ENCODE measurements at regions not wholly inside any gene's neighbourhood (a gene's known extent, or its start where the extent isn't known, plus 50 kb on each side); places are given as distances from the start of the nearest gene placed in this dataset.
"Not testable (repeated sequence)": the region's sequence is repeated elsewhere in the genome, so short reads cannot be mapped to it uniquely, and the experiment has no call there.

DNA sequence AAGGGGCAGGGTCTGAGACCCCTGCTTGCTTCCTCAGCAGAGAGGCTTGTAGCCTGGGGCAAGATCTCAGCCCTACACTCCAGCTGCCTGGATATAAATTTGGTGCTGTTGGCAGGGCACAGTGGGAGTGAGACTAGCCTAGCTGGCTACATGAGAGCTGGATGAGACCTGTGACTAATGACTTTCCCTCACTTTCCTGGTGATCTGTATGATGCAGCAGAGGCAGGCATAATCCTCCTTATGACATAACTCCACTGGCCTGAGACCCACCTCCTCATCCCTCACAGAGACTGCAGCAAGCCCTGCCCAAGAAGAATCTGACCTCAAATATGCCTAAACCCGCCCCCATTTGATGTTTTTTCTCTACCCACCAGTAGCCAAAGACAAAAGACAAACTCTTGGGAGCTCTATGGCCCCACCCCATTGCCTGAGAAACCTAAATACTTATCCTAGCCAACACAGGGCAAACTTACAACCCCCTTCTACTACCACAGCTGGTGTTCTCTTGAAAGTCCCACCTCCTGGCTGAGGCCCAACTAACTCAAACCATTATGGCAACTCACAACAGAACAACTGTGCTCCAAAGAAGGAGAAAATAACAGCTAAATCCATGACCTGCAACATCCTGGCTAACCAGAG, 102.7 kb downstream of the NR4A2 start (continued):
- TF ChIP-seq GTF2F1 (IDR thresholded peaks at IDR 0.05; ENCODE audit: borderline replicate concordance, low read depth, low read length) (no peak), FOSL1 (IDR thresholded peaks at IDR 0.05; ENCODE audit: insufficient read depth, low read depth, low read length) (no peak), RNF2 (IDR thresholded peaks at IDR 0.05; ENCODE audit: borderline replicate concordance, low read depth, low read length, missing control alignments, poor library complexity, severe bottlenecking) (no peak)

GRCh38 chr2:156223328-156223727, 109.2 kb downstream of the NR4A2 start:
- H2BK5ac ChIP-seq (ENCODE audit: low read depth, low read length); H4K91ac ChIP-seq (replicated peaks; ENCODE audit: insufficient read length, low read length); H2AK5ac ChIP-seq (ENCODE audit: low read depth, low read length); H2AFZ ChIP-seq (ENCODE audit: low read length); H3K27ac ChIP-seq (ENCODE audit: low read depth, low read length); H3K4me1 ChIP-seq (replicated peaks in 1 of 4; ENCODE audit: control insufficient read depth in 3 of 4, insufficient read depth in 4 of 4, low read length in 3 of 4); H3K4me3 ChIP-seq (ENCODE audit: extremely low read depth in 1 of 4, insufficient read depth in 2 of 4, low read depth in 3 of 4, low read length in 4 of 4); H3K23ac ChIP-seq (ENCODE audit: insufficient read length); H2BK120ac ChIP-seq (replicated peaks; ENCODE audit: low read depth, low read length); H3K79me1 ChIP-seq (ENCODE audit: low read depth, low read length); FAIRE-seq; DNase-seq (ENCODE audit: low read depth in 1 of 2, low spot score in 2 of 2); H3K36me3 ChIP-seq (ENCODE audit: control insufficient read depth in 2 of 4, insufficient read depth in 4 of 4, low read length in 3 of 4); H4K8ac ChIP-seq (ENCODE audit: extremely low read depth, insufficient read depth, low read length); H3K79me2 ChIP-seq (ENCODE audit: control insufficient read depth in 1 of 2, insufficient read depth in 2 of 2, low read length in 2 of 2); H3K27me3 ChIP-seq (replicated peaks in 1 of 4; ENCODE audit: control insufficient read depth in 3 of 4, extremely low read depth in 1 of 4, insufficient read depth in 3 of 4, low read length in 3 of 4); H3K23me2 ChIP-seq (ENCODE audit: low read depth, low read length); CTCF ChIA-PET (ENCODE audit: partially characterized antibody); POLR2A ChIA-PET (ENCODE audit: partially characterized antibody); H3K18ac ChIP-seq (ENCODE audit: extremely low read depth, low read length); H2BK20ac ChIP-seq (ENCODE audit: low read length); H3K4ac ChIP-seq (replicated peaks; ENCODE audit: insufficient read length, low read depth, low read length); H3K9me3 ChIP-seq (ENCODE audit: insufficient read depth in 2 of 2, low read depth in 1 of 2, low read length in 1 of 2); H2BK15ac ChIP-seq (ENCODE audit: low read length); H4K20me1 ChIP-seq (replicated peaks in 1 of 2; ENCODE audit: control insufficient read depth in 1 of 2, insufficient read depth in 2 of 2, low read length in 2 of 2); H4K5ac ChIP-seq (ENCODE audit: insufficient read length, low read depth, low read length); H3K4me2 ChIP-seq (ENCODE audit: insufficient read depth in 1 of 2, low read depth in 2 of 2, low read length in 2 of 2); H2BK12ac ChIP-seq (ENCODE audit: low read depth, low read length); H3K9ac ChIP-seq (replicated peaks in 1 of 4; ENCODE audit: extremely low read depth in 1 of 4, low read depth in 3 of 4, low read length in 3 of 4); H3K56ac ChIP-seq (replicated peaks; ENCODE audit: insufficient read length, low read depth, low read length); H3K14ac ChIP-seq (ENCODE audit: insufficient read length): not testable (repeated sequence)
- WGBS, 2 experiments (ENCODE audit: extremely low coverage in 1 of 2, insufficient coverage in 1 of 2, insufficient read length in 1 of 2, insufficient replicate concordance in 2 of 2, low coverage in 1 of 2, low lambda C conversion rate in 2 of 2, missing lambda C conversion rate in 1 of 2) = 94% methylated on average over 1 of the region's 1 CpG; no CpG with 5 or more reads in 1 of the 2 experiments

Data from H1 (cell line).